ENCODE measurements at regions not wholly inside any gene's neighbourhood (a gene's known extent, or its start where the extent isn't known, plus 50 kb on each side); places are given as distances from the start of the nearest gene placed in this dataset.

DNA sequence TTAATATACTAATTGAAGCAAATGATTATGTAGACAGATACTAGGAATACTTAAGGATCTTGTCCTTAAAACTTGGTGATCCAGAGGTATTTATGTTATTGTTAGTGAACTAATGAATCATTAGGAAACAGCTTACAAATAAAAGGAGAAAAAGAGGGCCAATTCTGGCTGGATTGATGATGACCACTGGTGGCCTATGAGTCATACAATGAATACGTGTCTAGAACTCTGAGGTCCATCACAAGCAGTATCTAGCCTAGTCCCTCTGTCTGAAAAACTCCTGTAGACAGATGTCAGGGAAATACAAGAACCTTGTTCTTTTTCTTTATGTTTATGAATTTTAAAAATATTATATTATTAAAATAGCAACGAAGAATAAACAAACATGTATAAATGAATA lies 51.7 kb upstream of the RTL1 start:
- no peak overlapping the region for H3K4me3 ChIP-seq (ENCODE audit: low read depth, low read length)
- peak; percentile 22 for DNase-seq (ENCODE audit: low read depth)

DNA sequence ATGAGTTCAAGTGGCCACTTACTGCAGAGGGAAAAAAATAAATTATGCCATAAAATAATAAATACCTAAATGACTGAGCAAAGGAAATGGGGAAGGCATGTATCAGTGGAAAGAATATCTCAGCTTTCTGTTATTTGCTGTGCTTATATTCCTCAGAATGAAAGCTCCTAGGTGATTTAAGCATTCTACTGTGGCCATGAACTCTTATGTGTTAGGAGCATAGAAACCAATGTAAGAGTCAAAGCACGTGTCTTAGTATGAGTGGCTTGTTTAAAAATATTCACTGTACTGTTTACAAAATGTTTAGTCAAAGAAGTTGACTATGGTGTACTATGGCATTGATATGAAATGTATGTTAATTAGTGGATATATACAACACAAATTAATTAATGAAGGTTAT lies 59.0 kb upstream of the RTL1 start:
- DNase-seq (ENCODE audit: low read depth), result no peak
- H3K4me3 ChIP-seq (ENCODE audit: low read depth, low read length), result no peak overlapping the region

DNA sequence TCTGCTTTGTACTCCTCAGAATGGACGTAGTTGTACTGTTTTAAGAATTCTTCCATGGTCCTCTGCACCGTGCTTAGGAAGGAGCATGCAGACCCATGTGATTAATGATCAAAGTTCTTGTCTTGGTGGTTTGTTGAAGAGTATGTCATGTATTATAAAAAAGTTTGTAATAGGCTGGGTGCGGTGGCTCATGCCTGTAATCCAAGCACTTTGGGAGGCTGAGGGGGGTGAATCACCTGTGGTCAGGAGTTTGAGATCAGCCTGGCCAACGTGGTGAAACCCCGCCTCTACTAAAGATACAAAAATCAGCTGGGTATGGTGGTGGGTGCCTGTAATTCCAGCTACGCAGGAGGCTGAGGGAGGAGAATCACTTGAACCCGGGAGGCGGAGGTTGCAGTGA lies 61.8 kb upstream of the RTL1 start:
- no peak overlapping the region for H3K4me3 ChIP-seq (ENCODE audit: low read depth, low read length)
- DNase-seq (ENCODE audit: low read depth), result no peak

DNA sequence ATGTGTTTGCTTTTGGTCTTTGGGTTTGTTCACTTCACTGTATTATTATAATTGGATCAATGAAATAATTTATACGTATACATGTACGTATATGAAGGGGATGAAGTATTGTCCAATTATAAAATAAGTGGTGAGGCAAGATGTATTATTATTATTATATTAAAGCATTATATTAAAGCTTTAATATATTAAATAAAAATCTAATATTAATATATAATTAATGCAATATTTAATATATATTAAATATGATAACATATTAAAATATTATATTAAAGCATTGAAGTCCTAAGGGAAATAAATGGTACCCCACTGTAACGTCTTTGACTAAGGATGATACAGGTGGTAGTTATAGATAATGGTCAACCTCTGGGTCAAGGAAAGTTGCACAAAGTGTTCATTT lies 63.7 kb upstream of the RTL1 start:
- no peak for DNase-seq (ENCODE audit: low read depth)
- H3K4me3 ChIP-seq (ENCODE audit: low read depth, low read length), result no peak overlapping the region

DNA sequence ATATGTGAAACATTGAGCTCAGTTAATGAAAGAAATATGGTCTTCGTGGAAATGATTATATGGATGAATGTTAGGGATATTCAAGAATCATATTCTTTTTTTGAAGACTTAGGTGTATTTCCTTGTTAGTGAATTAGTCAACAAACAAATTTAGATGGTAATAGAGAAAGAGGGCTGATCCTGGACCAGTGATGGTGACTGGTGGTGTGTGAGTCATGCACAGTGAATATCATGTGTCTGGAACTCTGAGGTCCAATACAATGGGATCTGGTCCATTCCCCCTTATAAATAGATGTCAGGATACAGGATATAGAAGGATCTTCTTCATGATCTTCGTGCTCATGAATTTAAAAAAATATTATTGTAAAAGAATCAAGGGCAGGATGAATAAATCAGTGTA lies 64.4 kb upstream of the RTL1 start:
- no peak for DNase-seq (ENCODE audit: low read depth)
- H3K4me3 ChIP-seq (ENCODE audit: low read depth, low read length), result no peak overlapping the region

DNA sequence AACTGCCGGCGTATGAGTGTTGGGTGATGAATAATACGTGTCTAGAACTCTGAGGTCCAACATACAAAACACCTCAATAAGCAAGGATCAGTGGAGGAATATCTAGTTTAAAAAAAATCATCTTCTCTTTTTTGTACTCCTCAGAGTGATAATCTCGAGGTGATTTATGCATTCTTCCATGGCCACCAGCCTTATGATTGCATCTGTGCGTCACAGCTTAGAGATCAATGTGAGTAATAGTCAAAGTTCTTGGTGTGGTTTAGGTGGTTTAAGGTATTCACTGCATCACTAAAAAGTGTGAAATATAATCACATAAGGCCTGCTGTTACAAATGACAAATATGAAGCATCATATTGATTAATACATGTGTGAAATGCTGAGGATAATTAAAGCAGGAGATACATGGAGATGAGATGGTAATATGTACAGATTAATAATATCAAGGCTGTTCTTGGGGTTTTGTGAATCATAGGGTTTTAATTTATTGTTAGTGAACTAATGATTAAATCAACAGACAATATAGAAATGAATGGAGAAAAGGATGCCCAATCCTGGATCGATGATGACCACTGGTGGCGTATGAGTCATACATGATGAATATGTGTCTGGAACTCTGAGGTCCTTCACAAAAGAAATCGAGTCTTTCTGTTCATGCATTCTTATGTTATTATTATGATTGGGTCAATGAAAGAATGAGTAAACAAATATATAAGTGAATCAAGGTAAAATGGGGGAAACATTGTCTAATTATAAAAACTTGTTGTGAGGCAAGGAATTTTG lies 68.8 kb upstream of the RTL1 start:
- no peak for DNase-seq (ENCODE audit: low read depth)
- no peak overlapping the region for H3K4me3 ChIP-seq (ENCODE audit: low read depth, low read length)

DNA sequence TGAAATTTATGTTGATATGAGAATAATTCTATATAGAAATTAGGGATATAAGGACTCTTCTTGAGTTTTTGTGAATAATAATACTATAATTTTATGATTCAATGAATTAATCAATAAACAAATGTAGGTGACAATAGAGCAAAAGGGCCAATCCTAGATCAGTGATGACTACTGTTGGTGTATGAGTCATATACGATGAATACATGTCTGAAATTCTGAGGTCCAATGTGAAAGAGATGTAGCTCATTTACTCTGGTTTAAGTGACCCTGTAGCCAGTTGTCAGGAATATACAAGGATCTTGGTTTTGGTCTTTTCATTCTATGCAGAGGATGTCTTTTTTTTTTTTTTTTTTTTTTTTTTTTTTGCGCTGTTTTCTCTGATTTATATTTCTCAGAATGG lies 72.1 kb upstream of the RTL1 start:
- no peak for DNase-seq (ENCODE audit: low read depth)
- no peak overlapping the region for H3K4me3 ChIP-seq (ENCODE audit: low read depth, low read length)

DNA sequence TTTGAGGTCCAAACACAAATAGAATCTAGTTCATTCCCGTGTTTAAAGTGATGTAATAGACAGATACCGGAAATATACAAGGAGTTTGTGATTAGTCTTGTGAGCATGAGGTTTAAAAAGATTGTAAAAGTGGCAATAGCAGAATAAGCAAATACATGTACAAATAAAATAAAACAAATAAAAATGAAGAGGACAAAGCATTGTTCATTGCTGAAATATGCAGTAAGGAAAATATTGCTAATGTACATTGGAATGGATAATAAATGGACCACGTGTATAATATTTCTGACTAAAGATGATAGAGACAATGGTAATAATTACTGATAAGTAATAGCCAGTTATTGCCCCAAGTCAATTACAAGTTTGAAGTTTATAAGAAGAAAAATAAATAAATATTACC lies 75.6 kb upstream of the RTL1 start:
- no peak overlapping the region for H3K4me3 ChIP-seq (ENCODE audit: low read depth, low read length)
- DNase-seq (ENCODE audit: low read depth), result no peak

DNA sequence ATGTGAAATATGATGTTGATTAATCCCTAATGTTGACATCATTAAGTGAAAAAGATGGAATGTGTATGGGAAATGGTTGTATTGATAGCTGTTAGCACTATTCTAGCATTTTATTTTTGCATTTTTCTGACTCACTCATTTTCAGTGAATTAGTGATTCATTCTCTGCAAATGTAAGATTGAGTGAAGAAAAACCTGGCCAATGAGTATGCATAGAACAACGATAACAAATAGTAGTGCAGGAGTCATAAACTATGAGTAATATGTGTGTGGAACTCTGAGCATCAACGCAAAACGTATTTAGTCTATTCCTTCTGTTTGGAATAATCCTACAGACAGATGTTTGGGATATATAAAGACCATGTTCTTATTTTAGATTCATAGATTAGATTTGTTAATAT lies 76.3 kb upstream of the RTL1 start:
- H3K4me3 ChIP-seq (ENCODE audit: low read depth, low read length), result no peak overlapping the region
- DNase-seq (ENCODE audit: low read depth), result peak; percentile 41

DNA sequence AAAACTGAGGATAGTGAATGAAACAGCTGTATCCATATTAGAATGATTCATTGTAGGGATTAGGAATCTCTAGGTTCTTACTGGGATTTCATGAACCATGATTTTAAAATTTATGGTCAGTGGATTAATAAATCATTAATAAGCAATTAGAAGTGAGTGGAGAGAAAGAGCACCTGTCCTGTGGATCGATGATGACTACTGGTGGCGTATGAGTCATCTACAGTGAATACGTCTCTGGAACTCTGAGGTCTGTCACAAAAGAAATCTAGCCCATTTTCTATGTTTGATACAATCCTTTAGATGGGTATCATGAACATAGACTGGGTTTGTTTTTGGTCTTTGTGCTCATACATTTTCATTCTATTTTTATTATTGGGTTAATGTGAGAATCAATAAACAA lies 77.3 kb upstream of the RTL1 start:
- no peak for DNase-seq (ENCODE audit: low read depth)
- H3K4me3 ChIP-seq (ENCODE audit: low read depth, low read length), result no peak overlapping the region

DNA sequence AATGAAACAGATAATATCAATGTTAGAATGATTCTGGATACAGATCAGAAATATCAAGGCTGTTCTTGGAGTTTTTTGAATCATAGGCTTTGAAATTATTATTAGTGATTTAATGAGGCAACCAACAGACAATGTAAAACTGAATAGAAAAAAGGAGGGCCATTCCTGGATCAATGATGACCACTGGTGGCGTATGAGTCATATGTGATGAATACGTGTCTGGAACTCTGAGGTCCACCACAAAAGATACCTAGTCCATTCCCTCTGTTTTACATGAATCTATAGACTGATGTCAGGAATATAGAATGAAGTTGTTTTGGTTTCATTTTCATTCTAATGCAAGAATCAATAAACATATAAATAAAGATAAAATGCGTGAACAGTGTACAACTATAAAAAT lies 78.3 kb upstream of the RTL1 start:
- DNase-seq (ENCODE audit: low read depth), result no peak
- H3K4me3 ChIP-seq (ENCODE audit: low read depth, low read length), result no peak overlapping the region

DNA sequence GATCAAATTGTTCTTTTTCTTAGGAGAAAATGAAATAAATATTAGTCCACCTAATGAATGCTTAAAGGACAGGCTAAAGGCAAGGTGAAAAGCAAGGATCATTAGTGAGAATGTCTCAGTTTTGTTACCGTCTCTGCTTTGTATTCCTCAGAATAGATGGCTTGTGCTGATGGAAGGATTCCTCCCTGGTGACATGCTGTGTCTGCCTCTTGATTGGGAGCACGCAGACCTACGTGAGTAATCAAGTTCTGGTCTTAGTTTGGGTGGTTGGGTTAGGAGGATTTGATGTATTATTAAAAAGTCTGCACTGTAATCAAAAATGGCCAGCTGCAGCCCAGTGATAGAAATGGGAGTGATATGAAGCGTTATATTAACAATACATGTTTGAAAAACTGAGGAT lies 78.8 kb upstream of the RTL1 start:
- no peak for DNase-seq (ENCODE audit: low read depth)
- H3K4me3 ChIP-seq (ENCODE audit: low read depth, low read length), result no peak overlapping the region

DNA sequence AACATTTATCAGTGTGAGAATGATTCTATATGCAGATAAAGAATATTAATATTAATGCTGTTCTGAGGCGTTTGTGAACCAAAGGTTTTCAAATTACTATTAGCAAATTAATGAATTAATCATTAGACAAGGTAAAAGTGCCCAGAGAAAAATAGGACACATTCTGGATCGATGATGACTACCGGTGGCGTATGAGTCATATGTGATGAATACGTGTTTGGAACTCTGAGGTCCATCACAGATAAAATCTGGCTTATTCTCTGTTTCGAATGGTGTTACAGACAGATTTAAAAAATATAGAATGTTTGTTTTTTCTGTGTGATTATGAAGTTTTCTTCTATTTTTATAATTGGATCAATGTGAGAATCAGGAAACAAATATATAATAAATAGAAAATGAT lies 79.2 kb upstream of the RTL1 start:
- no peak overlapping the region for H3K4me3 ChIP-seq (ENCODE audit: low read depth, low read length)
- no peak for DNase-seq (ENCODE audit: low read depth)

DNA sequence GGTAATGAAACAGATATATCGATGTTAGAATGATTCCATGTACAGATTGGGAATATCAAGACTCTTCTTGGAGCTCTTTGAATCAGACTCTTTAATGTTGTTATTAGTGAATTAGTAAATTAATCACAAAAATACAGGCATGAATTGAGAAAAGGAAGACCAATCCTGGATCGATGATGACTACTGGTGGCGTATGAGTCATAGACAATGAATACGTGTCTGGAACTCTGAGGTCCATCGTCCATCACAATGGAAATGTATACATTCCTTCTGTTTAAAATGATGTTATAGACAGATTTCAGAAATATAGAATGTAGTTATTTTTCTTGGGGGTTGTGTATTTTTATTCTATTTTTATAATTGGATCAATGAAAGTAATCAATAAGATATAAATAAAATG lies 80.2 kb upstream of the RTL1 start:
- no peak overlapping the region for H3K4me3 ChIP-seq (ENCODE audit: low read depth, low read length)
- DNase-seq (ENCODE audit: low read depth), result no peak

DNA sequence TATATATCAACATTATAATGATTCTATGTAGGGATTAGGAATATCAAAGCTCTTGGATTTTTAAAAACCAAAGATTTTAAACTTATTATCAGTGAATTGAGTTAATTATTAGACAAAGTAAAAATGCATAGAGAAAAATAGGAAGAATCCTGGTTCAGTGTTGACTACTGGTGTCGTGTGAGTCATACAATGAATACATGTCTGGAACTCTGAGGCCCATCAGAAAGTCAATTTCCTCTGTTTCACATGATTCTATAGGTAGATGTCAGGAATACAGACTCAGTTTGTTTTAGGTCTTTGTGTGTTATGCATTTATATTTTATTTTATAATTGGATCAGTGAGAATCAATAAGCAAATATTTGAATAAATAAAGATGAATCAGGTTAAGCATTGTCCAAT lies 84.5 kb upstream of the RTL1 start:
- no peak overlapping the region for H3K4me3 ChIP-seq (ENCODE audit: low read depth, low read length)
- DNase-seq (ENCODE audit: low read depth), result no peak

DNA sequence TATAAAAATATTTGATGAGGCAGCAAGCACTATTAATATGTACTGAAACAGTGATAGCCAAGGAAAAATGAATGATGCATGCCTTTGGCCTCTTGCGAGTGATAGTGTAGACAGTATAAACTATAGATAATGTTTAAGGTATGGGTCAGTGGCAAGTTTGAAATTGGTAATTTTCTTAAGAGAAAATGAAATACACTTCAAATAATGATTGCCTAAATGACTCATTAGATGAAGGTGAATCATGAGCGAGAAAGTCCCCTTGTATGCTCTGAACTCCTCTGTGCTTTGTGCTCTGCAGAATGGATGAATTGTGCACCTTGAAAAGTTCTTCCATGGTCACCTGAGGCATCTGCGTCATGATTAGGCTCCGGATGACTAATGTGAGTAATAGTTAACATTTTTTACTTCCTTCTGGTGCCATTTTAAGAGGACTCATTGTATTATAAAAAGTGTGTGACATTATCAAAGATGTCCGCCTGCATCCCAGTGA lies 84.9 kb upstream of the RTL1 start:
- DNase-seq (ENCODE audit: low read depth), result no peak
- H3K4me3 ChIP-seq (ENCODE audit: low read depth, low read length), result no peak overlapping the region

DNA sequence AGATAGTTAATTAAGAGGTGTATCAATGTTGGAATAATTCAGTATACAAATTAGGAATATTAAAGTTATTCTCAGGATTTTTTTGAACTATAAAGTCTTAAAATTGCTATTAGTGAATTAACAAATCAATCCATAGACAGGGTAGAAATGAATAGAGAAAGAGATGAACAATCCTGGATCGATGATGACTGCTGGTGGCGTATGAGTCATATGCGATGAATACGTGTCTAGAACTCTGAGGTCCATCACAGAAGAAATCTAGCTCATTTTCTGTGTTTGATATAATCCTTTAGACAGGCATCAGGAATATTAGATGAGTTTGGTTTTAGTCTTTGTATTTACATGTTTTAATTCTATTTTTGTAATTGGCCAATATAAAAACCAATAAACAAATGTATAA lies 85.4 kb upstream of the RTL1 start:
- no peak overlapping the region for H3K4me3 ChIP-seq (ENCODE audit: low read depth, low read length)
- DNase-seq (ENCODE audit: low read depth), result no peak

DNA sequence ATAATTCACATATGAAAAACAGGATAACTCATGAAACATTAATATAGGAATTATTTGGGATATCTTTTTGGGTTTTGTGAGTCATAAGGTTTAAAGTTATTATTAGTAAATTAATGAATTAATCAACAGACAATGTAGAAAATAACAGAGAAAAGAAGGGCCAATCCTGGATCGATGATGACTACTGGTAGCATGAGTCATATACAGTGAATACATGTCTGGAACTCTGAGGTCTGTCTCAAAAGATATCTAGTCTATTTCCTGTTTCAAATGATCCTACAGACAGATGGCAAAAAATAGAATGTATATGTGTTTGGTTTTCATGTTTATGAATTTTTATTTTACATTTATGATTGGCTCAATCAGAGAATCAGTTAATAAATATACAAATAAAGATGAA lies 86.4 kb upstream of the RTL1 start:
- H3K4me3 ChIP-seq (ENCODE audit: low read depth, low read length), result no peak overlapping the region
- DNase-seq (ENCODE audit: low read depth), result no peak

DNA sequence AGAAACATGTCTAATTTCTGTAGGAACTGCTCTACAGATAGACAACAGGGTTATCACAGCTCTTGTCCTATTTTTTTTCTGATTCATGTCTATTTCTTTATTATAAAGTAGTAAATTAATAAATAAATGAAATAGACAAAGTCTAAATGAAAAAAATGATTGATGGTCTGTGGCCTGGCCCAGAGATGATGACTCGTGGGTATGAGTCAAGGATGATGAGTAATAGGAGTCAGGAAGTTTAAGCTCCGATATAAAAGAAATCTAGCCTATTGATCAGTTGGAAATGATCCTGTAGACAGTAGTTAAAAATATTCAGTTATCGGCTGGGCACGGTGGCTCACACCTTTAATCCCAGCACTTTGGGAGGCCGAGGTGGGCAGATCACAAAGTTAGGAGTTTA lies 90.6 kb upstream of the RTL1 start:
- no peak for DNase-seq (ENCODE audit: low read depth)
- H3K4me3 ChIP-seq (ENCODE audit: low read depth, low read length), result no peak overlapping the region

DNA sequence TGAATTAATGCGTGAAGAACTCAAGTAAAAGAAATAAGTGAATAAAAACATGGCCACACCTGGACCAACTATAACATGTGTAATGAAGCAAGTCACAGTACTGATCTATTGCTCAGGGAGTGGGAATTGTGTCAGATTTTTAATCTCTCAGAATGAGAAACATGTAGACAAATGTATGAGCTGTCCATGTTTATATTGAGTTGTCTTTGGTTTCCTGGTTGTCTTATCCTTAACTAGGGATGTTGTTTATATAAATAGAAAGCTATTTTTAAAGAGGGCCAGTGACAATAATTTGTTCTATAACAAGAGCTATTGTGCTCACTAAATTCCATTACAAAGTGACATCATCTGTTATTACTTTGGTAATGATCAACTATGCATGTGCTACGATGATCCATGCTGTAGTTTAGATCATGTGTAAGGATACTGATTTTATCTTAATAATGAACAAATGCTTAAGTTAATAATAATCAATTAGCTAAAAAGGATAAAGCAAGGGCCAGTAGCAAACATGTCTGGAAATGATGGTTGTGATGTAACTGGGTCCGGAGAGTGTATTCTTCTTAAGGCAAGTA lies 91.3 kb upstream of the RTL1 start:
- DNase-seq (ENCODE audit: low read depth), result no peak
- H3K4me3 ChIP-seq (ENCODE audit: low read depth, low read length), result no peak overlapping the region

DNA sequence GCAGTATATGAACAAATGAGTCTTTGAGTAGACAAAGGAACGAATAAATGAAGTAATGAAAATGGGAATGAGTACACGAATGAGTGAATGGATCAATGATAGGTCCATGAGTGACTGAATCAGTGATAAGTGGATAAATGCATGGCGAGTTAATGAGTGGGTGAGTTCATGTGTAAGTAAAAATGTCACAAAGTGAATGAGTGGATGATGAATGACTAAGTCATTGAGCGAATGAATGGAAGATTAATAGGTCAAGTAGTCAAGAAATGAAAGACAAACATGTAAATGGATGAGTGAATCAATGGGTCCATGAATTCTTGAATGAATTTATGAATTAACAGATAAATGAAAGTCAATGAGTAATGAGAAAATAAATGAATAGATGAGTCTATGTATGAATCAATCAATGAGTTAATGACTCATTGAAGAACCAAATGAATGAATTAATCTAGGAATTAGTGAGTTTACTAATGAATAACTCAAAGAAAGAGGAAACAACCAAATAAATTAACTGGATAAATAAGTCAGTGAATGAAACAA lies 97.3 kb upstream of the RTL1 start:
- H3K4me3 ChIP-seq (ENCODE audit: low read depth, low read length), result no peak overlapping the region
- no peak for DNase-seq (ENCODE audit: low read depth)

Data from skeletal muscle cell (primary cell).